ENCODE measurements at regions not wholly inside any gene's neighbourhood (a gene's known extent, or its start where the extent isn't known, plus 50 kb on each side); places are given as distances from the start of the nearest gene placed in this dataset.

GRCh38 chr6:27053738-27054137 lies 193.8 kb upstream of the PRSS16 start:
- DNase-seq: no peak

GRCh38 chr6:27056615-27057014 lies 190.9 kb upstream of the PRSS16 start:
- no peak for DNase-seq

DNA sequence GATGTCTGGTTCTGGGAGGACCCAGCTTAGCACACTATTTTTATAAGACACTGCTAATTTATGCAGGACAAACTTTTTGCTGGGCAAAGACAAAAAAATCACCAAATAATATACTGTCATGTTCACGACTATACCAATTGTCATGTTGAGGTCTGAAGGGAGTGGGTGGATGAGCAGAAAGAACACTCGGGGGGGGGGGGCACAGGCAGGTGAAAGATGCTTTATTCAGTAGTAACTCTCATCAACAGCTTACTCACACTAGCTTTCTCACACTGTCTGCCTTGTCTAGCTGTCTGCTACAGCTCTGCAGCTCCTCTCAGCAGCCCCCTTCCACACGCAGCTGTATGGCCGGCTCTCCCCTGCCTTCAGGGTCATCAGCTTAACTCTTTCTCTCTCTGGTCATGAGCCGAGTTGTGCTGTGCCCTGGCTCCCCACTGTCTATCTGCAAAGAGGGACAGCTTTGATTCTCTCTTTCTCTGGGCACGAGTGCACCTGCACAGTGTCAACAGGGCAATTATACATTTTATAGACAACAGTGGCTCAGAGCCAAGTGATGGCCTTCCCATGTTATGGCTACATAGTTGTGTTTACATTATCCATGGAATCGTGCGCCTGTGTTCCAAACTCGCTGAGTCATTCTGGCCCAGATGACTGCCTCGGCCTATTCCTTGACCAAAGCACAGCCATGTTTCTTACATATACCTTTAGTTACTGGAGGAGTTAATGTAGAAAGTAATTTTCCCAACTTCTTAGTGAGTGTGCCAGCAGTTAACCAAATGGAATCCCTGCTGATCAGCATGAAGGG lies 187.7 kb upstream of the PRSS16 start:
- DNase-seq: no peak

DNA sequence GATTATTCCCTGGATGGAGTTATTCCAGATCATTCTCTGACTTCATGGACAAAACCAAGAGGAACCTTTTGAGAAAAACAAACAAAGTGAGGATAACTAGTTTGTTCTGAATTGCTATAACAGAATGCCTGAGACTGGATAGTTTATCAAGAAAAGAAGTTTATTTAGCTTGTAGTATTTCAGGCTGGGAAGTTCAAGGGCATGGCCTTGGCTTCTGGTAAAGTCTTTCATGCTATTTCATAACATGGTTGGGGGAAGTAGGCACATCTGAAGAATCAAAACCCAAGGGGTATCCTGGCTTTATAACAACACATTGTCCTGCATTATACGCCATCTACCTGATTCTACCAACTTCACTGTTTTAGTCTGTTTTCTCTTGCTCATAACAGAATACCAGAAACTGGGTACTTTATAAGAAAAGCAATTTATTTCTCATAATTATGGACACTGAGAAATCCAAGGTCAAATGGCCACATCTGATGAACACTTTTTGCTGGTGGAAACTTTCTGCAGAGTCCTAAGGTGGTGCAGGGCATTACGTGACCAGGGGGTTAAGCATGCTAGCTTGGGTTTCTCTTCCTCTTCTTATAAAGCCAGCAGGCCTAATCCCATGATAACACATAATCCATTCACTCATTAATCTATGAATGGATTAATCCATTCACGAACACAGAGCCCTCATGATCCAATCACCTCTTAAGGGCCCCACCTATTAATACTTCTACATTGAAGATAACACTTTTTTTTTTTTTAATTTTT lies 186.1 kb upstream of the PRSS16 start:
- DNase-seq: no peak

DNA sequence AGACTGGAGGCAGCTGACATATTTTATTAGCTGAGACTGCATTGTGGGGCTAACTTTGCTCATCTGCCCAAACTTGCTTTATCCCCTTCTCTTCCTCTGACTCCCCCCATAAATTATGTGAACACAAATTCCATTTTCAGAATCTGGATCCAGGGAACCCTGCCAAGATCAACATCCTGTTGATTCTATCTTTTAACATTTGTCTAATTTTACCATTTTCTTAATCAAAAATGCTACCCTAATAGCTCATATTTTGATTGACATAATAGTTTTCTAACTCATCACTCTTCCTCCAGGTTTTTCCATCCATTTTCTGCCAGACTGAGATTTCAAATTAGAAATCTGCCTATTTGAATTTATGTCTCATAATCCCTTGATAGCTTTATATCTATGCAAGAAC lies 184.7 kb upstream of the PRSS16 start:
- DNase-seq: no peak

DNA sequence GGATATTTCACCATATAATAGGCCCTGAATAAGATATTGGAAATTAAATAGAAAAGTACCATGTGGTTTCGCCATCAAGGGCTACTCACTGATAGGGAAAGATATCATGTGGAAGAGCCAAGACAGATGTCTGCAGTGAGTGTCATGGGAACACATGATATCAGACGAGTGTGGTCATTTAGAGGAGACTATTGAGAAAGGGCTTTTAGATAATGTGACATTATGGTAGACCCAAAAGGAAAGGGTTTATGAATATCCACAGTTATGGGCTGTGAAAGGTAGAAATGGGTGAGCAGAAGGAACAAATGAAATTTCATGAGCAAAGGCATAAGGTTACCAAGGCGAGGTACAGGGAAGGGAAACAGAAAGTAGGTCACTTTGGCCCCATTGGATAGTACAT lies 182.3 kb upstream of the PRSS16 start:
- no peak for DNase-seq

DNA sequence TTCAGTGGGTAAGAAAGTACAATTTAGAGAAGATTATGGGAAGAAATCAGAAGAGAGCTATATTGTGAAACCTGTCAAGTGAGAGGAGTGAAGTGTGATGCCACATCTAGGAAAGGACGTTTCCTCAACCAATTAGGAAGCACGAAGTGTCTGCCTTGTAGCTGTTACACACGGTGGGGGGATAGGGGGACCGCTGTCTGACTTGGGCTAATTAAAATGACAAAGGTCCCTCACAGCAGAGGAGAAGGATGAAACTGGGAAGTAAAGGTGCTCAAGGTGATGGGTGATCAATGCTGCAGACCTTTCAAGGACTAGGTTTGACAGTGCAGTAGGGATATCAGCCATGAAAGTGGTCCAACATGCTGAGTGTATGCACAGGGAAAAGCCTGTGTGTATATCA lies 181.1 kb upstream of the PRSS16 start:
- DNase-seq: no peak

DNA sequence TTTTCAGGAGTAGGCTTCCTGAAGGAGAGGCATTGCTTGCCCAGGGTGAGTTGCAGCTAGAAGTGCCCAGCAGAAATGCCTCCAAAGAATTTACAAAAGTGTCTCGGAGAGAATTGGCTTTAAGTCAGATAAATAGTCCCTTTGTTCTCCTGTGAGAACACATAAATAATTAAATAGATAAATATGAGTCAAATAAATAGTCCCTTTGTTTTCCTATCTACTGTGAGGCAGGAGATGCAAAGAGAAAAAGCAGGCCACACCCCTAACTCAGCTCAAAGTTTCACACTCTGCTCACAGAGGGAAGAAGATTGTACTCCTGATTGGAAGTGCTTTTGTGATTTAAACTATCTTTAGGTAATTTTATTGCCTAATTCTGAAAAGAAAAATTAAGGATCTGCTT lies 180.7 kb upstream of the PRSS16 start:
- no peak for DNase-seq

GRCh38 chr6:27073441-27073840 lies 174.1 kb upstream of the PRSS16 start:
- no peak for DNase-seq

DNA sequence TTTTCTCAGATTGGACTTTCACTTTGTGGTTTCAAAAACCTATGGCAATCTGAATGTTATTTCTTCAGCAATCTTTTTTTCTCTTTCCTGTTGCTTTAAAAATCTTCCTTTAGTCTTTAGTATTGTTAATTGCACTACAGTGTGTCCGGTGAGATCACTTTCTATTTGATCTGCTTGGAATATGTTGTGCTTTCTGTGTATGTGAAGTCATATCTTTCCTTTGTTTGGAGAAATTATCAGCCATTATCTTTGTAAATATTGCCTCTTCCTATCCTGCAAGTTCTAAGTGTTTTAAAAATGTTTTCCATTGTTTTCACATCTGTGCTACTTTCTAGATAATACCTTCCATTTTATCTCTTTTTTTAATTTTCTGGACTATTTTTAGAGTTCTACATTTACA lies 171.4 kb upstream of the PRSS16 start:
- DNase-seq: no peak

GRCh38 chr6:27078734-27079357 lies 168.7 kb upstream of the PRSS16 start:
- DNase-seq: peak; percentile 72

- DNase-seq: no peak
Observed at GRCh38 chr6:27081188-27081587, 166.3 kb upstream of the PRSS16 start.

DNA sequence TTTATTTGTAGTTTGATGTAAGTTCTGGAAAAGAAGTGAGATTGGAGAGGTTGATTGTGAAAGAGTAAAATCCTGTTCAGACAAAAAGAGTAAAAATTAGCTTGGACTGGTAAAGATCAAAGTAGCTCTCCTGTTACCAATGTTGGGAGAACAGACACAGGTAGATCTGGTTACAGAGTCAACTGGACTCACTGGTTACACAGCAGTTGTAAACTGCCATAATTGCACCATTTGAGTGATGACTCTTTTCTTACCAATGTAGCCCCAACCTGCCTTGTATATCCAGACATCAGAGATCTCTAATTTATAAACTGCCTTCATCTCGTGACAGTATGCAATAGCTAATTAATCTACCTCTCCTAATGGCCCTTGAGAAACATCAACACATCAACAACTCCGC lies 165.6 kb upstream of the PRSS16 start:
- no peak for DNase-seq

DNA sequence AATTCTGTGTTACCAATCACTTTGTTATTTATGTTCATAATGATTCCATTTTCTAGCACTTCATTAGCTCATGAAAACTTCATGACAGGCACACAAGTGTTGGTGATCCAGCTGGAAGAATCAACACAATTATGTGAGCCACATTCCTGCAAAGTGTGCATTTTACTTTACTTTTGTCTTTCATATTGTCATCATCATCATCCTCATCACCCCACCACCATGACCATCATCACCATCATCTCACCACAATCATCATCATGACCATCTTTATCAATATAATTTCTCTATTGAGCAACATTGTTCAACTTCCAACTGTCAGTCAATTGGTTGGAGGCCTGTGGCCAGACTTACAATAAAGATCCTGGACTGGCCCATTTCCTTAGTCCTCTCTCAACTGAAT lies 159.4 kb upstream of the PRSS16 start:
- DNase-seq: no peak

GRCh38 chr6:27091661-27092315 lies 155.7 kb upstream of the PRSS16 start:
- DNase-seq: no peak

GRCh38 chr6:27092316-27092692 lies 155.2 kb upstream of the PRSS16 start:
- DNase-seq: no peak

GRCh38 chr6:27095914-27096313 lies 151.6 kb upstream of the PRSS16 start:
- no peak for DNase-seq

DNA sequence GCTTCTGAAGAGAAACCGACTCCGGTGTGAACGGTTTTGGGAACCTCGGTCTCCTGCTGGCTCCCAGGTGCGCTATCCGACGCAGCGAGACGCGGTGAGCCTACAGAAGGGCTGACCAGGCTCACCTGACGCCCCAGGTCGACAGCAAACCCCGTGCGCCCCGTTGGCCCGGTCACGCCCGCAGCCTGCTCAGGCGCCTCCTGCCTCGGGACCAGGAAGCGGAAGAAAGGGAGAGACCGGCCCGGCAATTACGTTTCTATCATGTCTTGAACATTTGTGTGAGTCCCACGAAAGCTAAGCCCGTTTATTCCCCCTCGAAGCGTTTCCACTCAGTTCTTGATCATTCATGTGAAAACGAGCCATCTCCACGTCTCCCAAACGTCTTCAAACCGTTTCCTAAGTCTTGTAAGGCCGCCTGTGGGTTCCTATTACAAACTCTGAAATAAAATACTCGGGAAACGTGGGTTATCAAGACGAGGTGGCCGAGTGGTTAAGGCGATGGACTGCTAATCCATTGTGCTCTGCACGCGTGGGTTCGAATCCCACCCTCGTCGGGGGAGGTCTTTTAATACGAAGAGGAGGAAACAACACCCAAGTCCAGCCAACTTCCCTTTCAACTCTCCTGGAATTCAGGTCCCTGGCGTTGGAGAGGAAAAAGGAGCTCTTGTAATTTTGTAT lies 150.5 kb upstream of the PRSS16 start:
- peak; percentile 66 for DNase-seq

- no peak for DNase-seq
Observed at GRCh38 chr6:27098956-27099355, 148.5 kb upstream of the PRSS16 start.

- DNase-seq: no peak
Observed at GRCh38 chr6:27100921-27101320, 146.6 kb upstream of the PRSS16 start.

GRCh38 chr6:27101824-27102223 lies 145.7 kb upstream of the PRSS16 start:
- no peak for DNase-seq

DNA sequence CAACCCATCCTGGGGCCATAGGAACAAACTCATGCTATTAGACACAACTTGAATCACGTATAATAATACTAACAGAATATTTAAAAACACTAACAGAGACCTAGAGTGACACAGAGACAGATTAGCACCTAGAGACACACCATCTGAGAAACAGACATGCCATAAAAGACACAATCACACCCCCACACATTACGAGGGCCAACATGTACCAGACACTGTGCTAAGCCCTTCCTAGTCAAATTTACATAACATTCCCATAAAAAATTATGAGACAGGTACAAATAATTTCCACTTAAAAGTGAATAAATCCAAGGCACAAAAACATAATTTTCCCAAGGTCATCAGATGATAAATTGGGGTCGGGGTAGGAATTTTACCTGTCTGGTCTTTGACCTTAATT lies 141.1 kb upstream of the PRSS16 start:
- no peak for DNase-seq

GRCh38 chr6:27111743-27112142 lies 135.8 kb upstream of the PRSS16 start:
- DNase-seq: no peak

All from activated effector memory CD4-positive, alpha-beta T cell treated with anti-CD3 and anti-CD28 coated beads, Interleukin-2, amount 50 U/mL, for 16 hours (primary cell).